ENCODE measurements at regions not wholly inside any gene's neighbourhood (a gene's known extent, or its start where the extent isn't known, plus 50 kb on each side); places are given as distances from the start of the nearest gene placed in this dataset.

DNA sequence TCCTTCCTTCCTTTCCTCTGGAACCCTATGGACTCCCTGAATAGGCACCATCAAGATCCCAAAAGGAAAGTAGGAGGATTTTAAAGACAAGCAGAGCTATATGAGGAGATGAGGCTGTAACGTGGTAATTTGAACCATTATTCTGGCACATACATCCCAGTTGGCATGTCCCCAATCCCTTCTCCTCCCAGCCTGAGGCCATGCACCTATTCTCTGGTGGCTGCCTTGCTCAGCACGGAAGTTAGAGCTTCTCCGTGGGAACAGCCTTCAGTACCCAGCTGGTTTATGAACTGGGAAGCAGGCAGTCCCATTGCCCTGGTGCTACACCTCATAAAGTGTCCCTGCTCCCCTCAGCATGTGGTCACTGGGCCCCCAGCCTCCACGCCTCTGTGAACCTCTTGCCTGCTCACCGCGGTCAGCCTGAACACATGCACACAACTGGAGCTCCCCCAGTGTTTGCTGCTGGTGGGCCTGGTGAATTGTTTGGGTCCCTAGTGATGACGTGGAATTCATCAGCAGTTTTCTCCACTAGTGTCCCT is 139.9 kb upstream of the PLET1 start:
- DNase-seq (ENCODE audit: low read depth in 3 of 3): no peak

DNA sequence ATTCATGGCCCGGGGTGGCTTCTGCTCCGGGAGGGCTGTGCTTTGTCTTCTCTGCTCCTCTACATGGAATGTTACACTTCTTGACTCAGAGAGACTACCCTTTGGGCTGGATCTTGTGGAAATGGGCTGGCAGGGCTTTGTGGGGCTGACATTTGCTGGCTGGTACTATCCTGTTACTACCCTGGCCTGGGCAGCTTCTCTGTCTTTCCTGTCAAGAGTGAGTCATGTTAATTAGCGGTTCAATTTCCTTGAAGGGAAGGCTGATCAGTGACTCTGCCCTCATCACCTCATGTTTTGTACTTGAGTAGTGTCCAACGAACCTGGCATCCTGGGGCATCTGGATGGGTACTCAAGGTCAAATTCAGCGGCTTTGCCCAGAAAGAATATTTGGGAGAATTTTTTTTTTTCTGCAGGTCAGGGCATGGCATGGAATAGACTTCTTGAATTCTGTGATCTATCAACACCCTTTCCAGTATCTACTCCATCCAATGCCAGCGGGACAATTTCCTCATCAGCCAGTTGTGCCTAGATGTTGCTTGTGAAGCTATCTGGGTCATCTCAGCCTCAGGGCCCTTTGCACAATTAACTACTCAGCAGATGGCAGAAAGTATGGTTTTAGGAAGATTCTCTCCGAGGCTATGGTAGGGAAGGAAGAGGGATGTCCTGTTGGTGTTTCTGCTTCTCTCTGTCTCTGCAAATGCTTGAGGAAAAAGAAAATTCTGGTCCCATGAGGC is 140.5 kb upstream of the PLET1 start:
- DNase-seq (ENCODE audit: low read depth in 3 of 3): no peak

DNA sequence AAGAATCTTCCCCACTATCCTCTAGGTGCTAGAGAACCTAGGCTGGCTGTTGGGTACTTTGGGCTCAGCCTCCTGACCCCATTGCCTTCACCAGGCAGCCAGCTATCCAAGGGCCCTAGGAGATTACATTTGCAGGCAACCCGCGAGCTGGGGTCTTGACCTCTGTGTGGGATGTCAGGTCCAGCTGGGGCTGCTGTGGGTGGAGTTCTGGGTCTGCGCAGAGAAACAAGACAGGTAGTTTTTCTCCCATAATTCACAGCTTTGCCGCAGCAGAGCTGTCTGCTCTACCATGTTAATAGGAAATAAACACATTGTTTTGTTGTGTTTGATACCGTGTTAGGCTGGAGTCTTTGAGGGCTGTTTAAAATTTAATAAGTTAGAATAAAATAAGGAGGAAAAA is 142.8 kb upstream of the PLET1 start:
- DNase-seq (ENCODE audit: low read depth in 3 of 3): no peak

DNA sequence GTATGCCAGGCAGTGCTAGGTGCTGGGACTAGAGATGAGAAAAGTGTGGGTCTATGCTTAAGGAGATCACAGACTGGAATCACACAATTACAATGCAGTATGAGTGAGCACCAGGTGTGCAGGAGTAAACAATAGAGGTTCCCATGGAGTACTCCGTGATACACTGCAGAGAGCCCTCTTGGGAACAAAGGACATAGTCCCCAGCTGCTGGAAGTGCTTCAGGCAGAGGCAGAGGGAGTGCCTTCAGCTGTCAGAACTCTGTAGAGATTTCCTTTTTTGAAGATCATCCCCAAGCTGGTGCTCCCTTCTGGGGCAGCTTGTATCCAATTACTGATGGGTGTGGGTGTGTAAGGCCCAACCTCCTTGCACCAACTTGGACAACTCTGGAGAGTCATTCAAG is 143.5 kb upstream of the PLET1 start:
- no peak for DNase-seq (ENCODE audit: low read depth in 3 of 3)

DNA sequence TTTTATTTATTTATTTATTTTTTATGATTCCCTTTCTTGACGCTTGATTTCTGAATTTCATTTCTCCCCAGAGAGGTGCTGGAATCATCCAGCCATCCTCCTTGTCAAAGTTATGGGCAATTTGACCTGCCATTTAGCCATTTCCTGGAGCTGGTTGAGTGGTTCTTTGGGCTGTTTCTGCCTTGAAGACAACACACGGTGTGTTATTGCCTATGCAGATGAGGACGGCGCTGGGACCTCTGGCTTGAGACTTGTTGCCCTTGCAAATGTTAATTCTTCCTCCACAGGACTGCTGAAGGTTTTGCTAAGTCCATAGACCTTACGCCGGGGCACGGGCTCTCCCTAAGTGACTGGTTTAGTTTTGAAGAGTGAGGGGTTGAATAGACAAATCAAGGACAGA is 147.9 kb upstream of the PLET1 start:
- DNase-seq (ENCODE audit: low read depth in 3 of 3): no peak

DNA sequence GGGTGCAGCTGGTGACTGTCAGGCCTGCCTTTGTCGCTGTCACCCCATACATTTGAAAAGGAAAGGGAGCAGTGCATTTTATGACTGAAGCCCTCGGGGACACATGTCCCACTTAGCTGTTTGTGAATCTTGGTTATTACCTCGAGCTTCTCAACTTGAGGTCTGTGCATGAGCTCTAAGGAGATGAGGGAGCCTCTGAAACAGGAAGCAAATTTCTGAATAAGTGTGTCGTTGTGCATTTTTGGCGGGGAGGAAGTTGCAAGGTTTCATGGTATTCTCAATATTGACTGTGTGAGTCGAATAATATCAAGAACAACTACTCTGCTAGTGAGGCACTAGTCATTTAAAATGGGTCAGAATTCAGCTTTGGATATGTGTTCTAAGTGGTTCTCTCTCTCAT is 149.7 kb upstream of the PLET1 start:
- no peak for DNase-seq (ENCODE audit: low read depth in 3 of 3)

DNA sequence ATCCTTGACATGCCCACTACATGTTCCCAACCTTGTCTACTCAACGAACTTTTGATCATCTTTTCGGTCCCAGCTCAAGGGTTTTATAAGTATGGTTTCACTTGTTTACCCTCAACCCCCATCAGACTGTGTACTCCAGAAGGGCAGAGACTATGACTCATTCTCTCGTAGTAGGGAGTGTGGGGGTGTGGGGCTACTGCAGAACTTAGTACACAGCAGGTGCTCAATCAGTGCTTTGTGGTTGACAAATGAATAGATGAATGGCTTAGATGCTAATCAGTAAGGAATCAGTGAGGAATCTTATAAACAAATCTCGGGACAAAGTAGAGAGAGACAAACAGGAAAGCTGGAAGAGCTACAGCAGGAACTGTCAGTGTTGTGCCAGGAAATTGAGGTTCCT is 151.7 kb upstream of the PLET1 start:
- no peak for DNase-seq (ENCODE audit: low read depth in 3 of 3)

DNA sequence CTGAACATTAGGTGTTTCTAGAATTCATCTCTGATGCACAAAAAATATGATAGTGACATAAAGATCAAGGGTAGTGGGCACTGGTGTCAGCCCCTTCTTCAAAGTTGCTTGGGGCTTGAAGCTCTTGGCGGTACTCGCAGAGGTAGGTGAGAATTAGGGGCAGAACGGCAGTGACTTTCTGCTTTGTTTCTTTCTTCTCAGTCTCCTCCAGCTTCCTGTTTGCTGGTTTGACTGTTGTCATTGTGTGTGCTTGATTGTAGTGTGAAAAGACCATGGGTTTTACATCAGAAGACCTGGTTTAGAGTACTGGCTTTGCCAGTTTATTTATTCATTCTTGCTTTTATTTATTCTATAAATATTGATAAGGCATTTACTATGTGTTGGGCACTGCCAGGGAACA is 156.7 kb upstream of the PLET1 start:
- DNase-seq (ENCODE audit: low read depth in 3 of 3): no peak

DNA sequence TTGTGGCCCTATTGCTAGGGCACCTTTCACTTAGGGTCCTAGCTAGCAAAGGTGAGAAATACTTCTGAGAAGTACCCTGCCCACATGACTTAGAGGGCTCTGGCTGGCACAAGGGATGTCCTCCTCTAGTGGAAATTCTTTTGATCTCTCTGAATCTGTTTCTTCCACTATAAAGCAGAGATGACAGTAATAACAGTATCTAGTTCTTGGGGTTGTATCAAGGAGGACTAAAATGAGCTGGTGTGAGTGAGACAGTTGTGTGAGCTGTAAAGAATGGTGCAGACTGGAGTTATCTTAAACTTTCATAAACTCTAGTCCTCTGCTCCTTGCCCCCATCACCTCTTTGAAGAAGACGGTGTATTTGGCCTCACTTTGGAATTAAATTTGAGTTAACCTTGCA is 157.8 kb upstream of the PLET1 start:
- DNase-seq (ENCODE audit: low read depth in 3 of 3): no peak

DNA sequence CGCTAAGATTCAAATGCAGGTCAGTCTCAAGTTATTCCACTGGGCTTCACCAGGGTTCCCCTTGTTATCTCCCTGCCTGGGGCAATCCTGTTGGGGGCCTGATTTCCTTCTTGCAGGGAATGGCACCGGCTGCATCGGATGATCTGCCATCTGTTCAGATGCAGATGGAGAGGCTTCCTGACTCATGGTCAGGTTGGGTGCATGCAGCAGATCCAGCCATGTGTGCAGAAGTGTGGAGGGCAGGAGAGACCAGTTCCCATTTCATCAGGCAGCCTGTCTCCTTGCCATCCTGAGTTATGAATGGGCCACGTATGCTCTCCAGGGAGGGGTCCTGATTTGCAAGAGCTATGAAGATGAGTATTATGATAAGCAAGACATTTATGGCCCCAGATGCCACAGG is 161.2 kb upstream of the PLET1 start:
- DNase-seq (ENCODE audit: low read depth in 3 of 3): no peak

DNA sequence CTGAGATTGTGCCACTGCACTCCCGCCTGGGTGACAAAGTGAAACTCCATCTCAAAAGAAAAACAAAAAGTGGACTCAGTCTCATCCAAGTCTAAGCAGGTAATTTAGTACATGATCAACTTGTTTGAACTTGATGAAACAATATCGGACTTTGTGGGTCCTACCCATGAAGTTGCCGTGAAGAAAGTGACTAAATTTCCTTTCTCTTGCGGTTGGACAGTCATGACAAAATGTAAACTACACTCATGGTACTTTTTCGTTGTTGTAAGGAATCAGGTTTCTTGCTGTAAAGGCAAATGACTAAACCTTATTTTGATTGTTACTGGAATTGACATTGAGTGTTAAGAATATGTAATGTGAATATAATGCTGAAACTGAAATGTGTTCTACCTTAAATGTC is 164.5 kb upstream of the PLET1 start:
- no peak for DNase-seq (ENCODE audit: low read depth in 3 of 3)

DNA sequence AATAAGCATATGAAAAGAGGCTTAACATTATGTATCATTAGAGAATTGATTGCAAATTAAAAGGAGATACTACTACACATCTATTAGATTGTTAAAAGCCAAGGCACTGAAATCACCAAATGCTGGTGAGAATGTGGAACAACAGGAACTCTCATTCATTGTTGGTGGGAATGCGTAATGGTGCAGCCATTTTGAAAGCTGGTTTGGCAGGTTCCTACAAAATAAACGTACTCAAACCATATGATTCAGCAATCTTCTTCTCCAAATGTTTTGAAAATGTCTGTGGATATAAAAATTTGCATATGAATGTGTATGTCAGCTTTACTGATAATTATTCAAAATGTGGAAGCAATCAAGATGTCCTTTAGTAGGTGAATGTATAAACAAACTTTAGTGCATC is 176.4 kb upstream of the PLET1 start:
- DNase-seq (ENCODE audit: low read depth in 3 of 3): no peak

DNA sequence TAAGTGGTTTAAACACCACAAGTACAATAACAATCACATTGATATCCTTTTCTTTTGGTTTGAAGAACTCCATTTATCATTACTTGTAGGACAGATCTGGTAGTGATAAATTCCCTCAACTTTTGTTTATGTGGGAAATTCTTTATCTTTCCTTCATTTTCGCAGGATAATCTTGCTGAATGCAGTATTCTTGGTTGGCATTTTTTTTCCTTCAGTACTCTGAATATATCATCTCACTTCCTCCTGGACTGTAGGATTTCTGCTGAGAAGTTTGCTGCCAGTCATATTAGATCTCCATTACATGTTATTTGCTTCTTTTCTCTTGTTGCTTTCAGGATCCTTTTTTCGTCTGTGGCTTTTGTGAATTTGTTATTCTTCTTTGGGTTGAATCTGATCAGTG is 179.0 kb upstream of the PLET1 start:
- DNase-seq (ENCODE audit: low read depth in 3 of 3): no peak

DNA sequence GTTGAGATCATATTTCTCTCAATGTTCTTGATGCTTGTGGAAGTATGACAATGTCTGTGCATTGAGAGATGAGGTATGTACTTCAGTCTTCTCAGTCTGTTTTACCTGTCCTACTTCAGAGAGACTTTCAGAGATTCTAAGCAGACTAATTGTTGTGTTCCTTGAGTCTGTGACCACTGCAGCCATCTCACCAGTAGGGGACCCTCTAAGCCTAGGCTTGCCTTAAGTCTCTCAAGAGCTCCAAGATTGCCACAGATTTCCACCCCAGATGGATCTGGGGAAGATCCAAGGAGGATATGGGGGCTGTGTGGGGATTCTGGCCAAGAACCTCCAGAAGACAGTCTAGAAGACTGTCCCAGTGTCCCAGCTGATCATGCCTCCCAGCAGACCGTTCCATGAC is 179.9 kb upstream of the PLET1 start:
- no peak for DNase-seq (ENCODE audit: low read depth in 3 of 3)

DNA sequence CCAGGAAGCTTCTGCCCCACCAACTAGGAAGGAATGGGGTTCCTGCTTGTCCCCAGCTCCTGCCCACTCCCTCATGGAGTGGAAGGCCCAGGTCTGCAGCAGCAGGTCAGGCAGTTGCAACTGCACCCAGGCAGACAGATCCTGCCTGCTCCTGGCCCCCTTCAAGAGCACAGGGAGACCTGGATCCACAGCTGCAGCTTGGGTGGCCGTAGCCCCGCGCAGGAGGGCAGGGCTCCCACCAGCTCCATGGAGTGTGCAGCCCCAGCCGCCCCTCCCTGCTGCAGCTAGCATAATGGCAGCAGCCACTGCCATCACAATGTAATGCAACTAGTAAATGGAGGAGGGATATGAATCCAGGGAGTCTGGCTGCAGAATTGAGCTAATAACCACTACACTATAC is 187.5 kb upstream of the PLET1 start:
- DNase-seq (ENCODE audit: low read depth in 3 of 3): no peak

DNA sequence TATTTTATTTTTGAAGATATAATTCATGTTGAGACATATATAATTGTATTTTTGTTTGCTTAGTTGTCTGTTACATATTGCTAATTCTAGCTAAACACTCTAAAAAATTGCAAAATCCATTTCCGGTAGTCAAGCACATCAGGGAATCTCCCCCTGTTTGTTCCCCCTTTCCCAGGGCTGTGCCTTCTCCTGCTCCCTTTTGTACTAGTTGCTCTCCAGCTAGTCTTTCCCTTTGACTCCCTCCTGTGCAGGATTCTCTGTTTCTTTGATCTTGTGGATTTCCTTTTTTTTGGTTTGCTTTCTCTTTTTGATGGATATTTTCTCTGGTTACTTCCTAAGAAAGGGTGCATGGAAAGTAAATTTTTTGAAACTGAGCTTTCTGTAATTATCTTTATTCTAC is 188.1 kb upstream of the PLET1 start:
- no peak for DNase-seq (ENCODE audit: low read depth in 3 of 3)

DNA sequence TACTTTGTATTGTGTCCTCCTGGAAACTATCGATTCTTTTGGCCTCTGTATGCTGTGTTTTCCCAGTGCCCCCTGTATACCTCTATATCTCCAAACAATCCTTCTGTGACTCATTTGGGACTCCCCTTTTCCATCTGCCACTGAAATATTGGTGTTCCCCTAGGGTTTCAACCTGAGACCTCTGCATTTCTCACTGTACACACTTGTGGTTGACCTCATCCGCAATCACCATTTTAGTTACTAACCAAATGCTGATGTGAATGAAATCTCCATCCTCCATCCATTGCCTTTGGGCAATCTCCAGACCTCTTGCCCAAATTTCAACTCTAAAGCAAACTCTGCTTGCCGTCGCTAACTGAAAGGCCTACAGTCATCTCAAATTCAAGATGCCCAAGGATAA is 190.6 kb upstream of the PLET1 start:
- no peak for DNase-seq (ENCODE audit: low read depth in 3 of 3)

DNA sequence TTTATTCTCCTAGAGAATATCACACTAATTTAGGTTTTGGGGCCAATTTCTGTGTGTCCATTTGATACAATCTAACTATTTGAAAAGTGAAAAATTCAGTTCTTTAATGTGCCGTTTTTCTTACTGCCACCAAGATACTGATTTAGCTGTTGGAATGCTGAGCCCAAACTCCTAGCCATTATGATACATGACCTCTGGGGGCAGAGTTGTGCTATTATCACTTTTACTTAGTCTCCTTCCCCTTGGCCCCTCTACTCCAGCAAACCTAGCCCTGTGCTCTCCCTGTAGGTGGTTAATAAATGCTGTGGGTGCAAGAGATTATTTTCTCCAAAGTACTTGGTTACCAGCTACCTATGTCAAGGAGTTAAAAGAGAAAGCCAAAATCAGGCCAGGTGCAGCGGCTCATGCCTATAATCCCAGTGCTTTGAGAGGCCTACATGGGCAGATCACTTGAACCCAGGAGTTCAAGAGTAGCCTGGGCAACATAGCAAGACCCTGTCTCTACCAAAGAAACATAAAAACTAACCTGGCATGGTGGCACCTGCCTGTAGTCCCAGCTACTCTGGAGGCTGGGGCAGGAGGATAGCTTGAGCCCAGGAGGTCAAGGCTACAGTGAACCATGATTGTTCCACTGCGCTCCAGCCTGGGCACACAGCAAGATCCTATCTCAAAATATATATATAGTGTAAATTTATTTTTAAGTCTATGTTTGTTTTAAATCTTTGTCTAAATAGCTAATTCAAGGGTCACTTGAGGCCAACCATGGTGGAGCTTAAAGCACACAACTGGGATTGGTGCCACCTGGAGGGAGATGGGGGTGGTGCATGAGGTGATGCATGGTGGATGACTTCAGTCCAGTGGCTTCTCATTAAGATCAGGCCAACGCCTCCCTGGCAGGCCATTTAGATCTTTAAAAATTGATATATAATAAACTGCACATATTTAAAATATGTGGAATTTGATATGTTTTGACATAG is 193.2 kb upstream of the PLET1 start:
- DNase-seq (ENCODE audit: low read depth in 3 of 3): peak in 1 of 3 experiments; percentile 42

DNA sequence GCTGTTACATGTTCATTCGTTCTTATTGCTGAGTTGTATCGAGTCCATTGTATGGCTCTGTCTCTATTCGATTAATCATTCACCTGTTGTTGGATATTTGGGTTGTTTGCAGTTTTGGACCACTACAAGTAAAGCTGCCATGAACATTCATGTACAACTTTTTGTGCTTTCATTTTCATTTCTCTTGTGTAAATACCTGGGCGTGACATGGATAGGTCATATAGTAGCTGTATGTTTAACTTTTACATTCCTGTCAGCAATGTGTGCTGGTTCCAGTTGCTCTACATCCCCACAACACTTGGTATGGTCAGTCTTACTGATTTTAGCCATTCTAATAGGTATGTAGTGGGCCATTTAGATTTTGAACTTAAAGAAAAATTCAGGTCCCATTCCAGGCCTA is 194.2 kb upstream of the PLET1 start:
- no peak for DNase-seq (ENCODE audit: low read depth in 3 of 3)

DNA sequence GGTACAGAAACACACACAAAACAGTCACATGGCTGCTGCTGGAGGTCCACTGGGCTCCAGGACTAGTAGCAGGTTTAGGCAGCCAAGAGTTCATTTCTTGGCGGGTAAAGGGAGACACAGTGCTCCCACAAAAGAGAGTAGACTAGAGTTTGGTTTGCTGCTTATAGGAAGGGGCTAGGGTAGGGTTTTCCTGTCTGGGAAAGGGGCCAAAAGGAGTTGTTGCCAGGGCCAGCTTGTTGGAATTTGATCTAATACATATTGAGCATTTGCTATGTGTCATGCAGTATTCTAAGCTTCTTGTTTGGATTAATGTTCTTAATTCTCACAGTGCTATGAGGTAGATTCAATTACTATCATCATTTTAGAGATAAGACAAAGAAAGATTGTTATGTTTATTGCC is 195.1 kb upstream of the PLET1 start:
- no peak for DNase-seq (ENCODE audit: low read depth in 3 of 3)

DNA sequence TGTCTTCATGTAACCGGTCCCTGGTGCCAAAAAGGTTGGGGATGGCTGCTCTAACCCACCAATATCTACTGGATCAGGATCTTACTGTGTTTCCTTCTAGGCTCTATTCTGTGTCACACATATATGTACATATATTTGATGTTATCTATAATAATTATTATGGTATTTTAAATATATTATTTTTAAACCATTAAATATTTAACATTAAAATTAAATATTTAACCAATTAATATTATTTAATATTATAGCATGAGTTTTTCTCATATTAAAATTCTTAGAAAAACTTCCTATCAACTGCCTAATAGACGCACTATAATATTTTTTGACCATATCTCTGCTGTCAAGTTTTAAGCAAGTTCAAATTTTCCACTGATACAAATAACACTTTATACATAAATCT is 196.9 kb upstream of the PLET1 start:
- DNase-seq (ENCODE audit: low read depth in 3 of 3): no peak

DNA sequence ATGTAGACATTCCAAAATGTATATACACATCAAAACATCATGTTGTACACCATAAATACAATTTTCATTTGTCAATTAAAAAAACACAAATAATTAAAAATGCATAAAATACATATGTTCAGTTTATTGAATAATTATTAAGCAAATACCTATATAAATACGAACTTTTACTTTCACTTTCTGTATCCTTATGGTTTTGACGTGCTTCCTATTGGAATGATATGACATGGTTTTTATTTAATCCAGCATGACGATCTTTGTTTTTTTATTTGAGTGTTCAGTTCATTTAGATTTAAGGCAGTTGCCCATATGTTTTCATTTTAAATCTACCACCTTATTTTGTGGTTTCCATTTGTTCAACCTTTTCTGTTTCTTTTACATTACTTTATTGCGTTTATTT is 198.3 kb upstream of the PLET1 start:
- no peak for DNase-seq (ENCODE audit: low read depth in 3 of 3)

DNA sequence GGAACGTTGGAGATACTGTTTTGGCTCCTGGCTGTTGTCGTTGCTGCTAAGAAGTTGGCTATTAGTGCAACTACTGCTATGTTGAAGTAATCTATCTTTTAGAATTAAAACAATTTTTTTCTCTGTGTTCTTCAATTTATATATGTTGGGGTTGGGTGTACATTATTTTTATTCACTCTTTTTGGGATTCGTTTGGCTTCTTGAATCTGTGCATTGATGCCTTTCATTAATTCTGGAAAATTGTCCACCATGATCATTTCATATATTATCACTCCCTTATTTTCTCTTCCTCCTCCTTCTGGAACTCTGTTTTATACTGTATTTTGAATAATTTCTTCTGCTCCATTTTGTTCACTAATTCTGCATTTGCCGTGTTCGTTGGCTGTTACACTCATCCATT is 199.5 kb upstream of the PLET1 start:
- DNase-seq (ENCODE audit: low read depth in 3 of 3): no peak

Measured in stimulated activated CD4-positive, alpha-beta T cell treated with anti-CD3 and anti-CD28 coated beads, TNF-alpha, amount 100 ng/mL, for 24 hours (primary cell).